Astrocyte of the spinal cord (primary cell): ENCODE measurements at regions not wholly inside any gene's neighbourhood (a gene's known extent, or its start where the extent isn't known, plus 50 kb on each side); places are given as distances from the start of the nearest gene placed in this dataset.

Experiments
- DNase-seq: peaks from one replicate; pipeline ENCODE4 v3.0.0; 2011; ENCODE audit warnings: low read depth, low spot score
- H3K4me3 ChIP-seq: 2 replicates; pipeline ENCODE4 v1.5.1; 2011; ENCODE audit warnings: low read depth, mild to moderate bottlenecking, low read length, moderate library complexity
- CTCF ChIP-seq: IDR thresholded peaks from 2 replicates; pipeline ENCODE4 v1.5.1; 2012; ENCODE audit warnings: low read depth, mild to moderate bottlenecking, low read length, inconsistent platforms
- in situ Hi-C: cut with HindIII; loops from 2 replicates; pipeline ENCODE4 v1.10.0; 2017; ENCODE audit warnings: low sequenced_read_pairs

DNA sequence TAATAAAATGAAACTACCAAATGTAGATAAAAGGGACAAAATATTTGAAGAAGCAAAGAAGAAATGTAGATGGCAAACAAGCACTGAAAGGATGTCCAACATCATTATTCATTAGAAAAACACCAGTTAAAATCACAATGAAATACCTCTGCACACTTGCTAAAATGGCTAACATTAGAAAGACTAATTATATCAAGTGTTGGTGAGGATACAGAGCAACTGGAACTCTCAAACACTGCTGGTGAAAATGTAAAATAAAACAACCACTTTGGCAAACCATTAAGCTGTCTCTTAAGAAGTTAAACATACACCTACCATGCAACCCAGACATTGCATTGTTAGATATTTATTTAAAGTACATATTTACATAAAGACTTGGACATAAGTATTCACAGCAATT, 138.6 kb upstream of the FGGY start:
- in situ Hi-C loops = no loop called here

GRCh38 chr1:59159557-59160203, 137.2 kb upstream of the FGGY start:
- in situ Hi-C loops = no loop called here
- DNase-seq = no peak
- no peak for TF ChIP-seq CTCF
- H3K4me3 ChIP-seq = no peak overlapping the region

More for the DNA sequence above, 138.6 kb upstream of the FGGY start:
- no peak for TF ChIP-seq CTCF
- no peak overlapping the region for H3K4me3 ChIP-seq
- DNase-seq = no peak

DNA sequence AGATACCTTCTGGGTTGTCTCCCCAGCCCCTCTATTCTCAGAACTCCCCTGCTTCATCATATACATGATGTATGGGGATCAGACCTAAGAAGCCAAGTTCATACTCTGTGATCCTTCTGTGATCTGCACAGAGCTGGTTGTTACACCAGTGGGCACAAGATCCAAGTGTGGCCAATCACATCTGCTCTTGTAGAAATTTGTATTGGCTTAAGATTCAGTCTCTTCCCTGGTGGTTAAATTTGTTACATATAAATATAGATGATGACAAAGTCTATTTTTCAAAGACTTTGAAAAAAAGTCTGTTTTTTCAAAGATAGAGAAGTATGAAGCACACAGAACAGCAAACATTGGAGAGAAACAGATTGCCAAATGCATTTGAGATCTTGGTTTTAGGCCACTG, 135.8 kb upstream of the FGGY start:
- TF ChIP-seq CTCF = no peak
- H3K4me3 ChIP-seq = no peak overlapping the region
- DNase-seq = no peak
- in situ Hi-C loops = no loop called here

DNA sequence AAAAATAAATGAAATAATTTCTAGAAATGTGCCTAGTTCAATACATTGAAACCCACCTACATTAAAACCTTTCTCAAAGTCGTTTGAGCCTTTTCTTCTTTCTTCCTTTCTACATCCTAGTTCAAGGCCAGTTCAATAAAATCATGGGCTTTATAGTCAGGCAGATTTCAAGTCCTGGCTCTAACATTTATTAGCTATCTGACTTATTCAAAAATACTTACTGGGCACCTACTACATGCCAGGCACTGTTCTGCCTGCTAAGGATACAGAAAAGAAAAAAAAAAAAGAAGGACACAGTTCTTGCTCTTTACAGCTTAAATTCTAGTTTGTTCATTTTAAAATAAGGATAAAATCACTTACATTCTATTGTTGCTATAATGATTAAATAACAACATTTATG, 134.2 kb upstream of the FGGY start:
- no peak for DNase-seq
- in situ Hi-C loops = no loop called here
- TF ChIP-seq CTCF = no peak
- H3K4me3 ChIP-seq = no peak overlapping the region

DNA sequence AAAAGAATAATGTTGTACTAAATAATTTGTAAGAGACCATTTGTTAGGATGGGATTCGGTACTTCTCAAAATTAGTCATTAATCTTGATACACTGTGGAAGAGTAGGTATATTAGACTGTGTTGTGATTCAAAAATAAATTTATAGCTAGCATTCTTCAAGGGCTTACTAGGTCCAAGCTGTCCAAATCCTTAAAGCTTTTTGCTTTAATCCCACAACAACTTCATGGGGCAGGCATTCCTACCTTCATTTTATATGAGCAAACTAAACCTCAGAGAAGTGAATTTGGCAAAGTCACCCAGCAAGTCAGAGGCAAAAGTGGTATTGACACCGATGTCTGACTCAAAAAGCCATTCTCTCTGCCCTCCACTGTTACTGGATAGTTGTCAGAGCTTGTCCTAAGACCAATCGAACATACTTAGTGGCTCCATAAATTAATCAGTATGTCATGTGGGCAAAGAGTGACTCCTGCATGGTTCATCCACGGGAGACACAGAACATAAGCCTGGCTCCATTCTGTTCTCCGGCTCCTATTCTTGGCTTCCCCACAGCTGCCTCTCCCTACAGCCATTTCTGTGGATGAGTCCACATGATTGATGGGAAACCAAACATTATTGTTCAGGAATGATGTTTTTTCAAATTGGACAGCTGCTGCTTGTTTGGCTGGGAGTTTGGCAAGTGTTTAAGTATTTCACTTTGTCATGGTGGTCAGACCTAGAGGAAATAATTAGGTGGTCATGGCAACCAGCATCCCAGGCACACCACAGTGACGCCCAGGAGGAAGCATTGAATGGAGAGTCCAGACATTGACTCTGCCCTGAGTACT, 133.4 kb upstream of the FGGY start:
- DNase-seq = peak; percentile 95
- no peak overlapping the region for H3K4me3 ChIP-seq
- in situ Hi-C loops = no loop called here
- TF ChIP-seq CTCF = no peak

GRCh38 chr1:59164371-59164770, 132.5 kb upstream of the FGGY start:
- H3K4me3 ChIP-seq = no peak overlapping the region
- DNase-seq = no peak
- in situ Hi-C loops = no loop called here
- TF ChIP-seq CTCF = no peak
